Stimulated activated effector memory CD8-positive, alpha-beta T cell treated with anti-CD3 and anti-CD28 coated beads, Interleukin-12 subunit alpha, Interleukin-12 subunit beta, amount 100 ng/mL, for 72 hours (primary cell): ENCODE measurements at regions not wholly inside any gene's neighbourhood (a gene's known extent, or its start where the extent isn't known, plus 50 kb on each side); places are given as distances from the start of the nearest gene placed in this dataset.
"Not testable (repeated sequence)": the region's sequence is repeated elsewhere in the genome, so short reads cannot be mapped to it uniquely, and the experiment has no call there.

Experiments
- ATAC-seq: fragments of 150-1000 bp; cut with Tn5 transposase; 2 replicates; pipeline ENCODE4 v1.10.0; 2021
- DNase-seq, 2 donors: peaks; one replicate each; pipeline ENCODE4 v3.0.0; 2021 to 2022; ENCODE audit warnings: low spot score in 2 of 2
- H3K27ac Mint-ChIP-seq: one replicate; pipeline ENCODE4 v1.8.0; 2022; ENCODE audit warnings: mild to moderate bottlenecking, mixed read lengths
- H3K36me3 Mint-ChIP-seq: one replicate; pipeline ENCODE4 v1.8.0; 2022; ENCODE audit warnings: mild to moderate bottlenecking, mixed read lengths
- H3K4me1 Mint-ChIP-seq: one replicate; pipeline ENCODE4 v1.8.0; 2022; ENCODE audit warnings: mixed read lengths
- H3K4me3 Mint-ChIP-seq: one replicate; pipeline ENCODE4 v1.8.0; 2022; ENCODE audit warnings: mild to moderate bottlenecking, mixed read lengths
- H3K9me3 Mint-ChIP-seq: one replicate; pipeline ENCODE4 v1.8.0; 2022; ENCODE audit warnings: mixed read lengths

GRCh38 chr15:20211508-20211907, 330.1 kb downstream of the GOLGA6L6 start:
- not testable (repeated sequence) for H3K4me1 Mint-ChIP-seq, H3K36me3 Mint-ChIP-seq, DNase-seq, H3K9me3 Mint-ChIP-seq, H3K4me3 Mint-ChIP-seq, H3K27ac Mint-ChIP-seq, ATAC-seq

GRCh38 chr15:20209973-20210372, 331.6 kb downstream of the GOLGA6L6 start:
- DNase-seq, H3K27ac Mint-ChIP-seq, H3K4me3 Mint-ChIP-seq, H3K4me1 Mint-ChIP-seq, ATAC-seq, H3K36me3 Mint-ChIP-seq, H3K9me3 Mint-ChIP-seq: not testable (repeated sequence)

GRCh38 chr15:20207607-20208006, 334.0 kb downstream of the GOLGA6L6 start:
- not testable (repeated sequence) for H3K4me1 Mint-ChIP-seq, H3K36me3 Mint-ChIP-seq, H3K4me3 Mint-ChIP-seq, H3K9me3 Mint-ChIP-seq, H3K27ac Mint-ChIP-seq, DNase-seq
- ATAC-seq, result peak; percentile 27

- not testable (repeated sequence) for H3K4me3 Mint-ChIP-seq, H3K27ac Mint-ChIP-seq, ATAC-seq, H3K36me3 Mint-ChIP-seq, H3K9me3 Mint-ChIP-seq, DNase-seq, H3K4me1 Mint-ChIP-seq
Measured at GRCh38 chr15:20207198-20207597, 334.4 kb downstream of the GOLGA6L6 start.

- not testable (repeated sequence) for H3K27ac Mint-ChIP-seq, H3K4me3 Mint-ChIP-seq, H3K9me3 Mint-ChIP-seq, DNase-seq, H3K36me3 Mint-ChIP-seq, H3K4me1 Mint-ChIP-seq
- peak; percentile 65 for ATAC-seq
Measured at GRCh38 chr15:20204177-20204866, 337.3 kb downstream of the GOLGA6L6 start.

- not testable (repeated sequence) for H3K4me3 Mint-ChIP-seq, H3K4me1 Mint-ChIP-seq, H3K36me3 Mint-ChIP-seq, H3K27ac Mint-ChIP-seq, H3K9me3 Mint-ChIP-seq, DNase-seq, ATAC-seq
Measured at GRCh38 chr15:20203649-20204150, 337.9 kb downstream of the GOLGA6L6 start.

- not testable (repeated sequence) for H3K27ac Mint-ChIP-seq, H3K4me3 Mint-ChIP-seq, H3K4me1 Mint-ChIP-seq, H3K9me3 Mint-ChIP-seq, DNase-seq, H3K36me3 Mint-ChIP-seq, ATAC-seq
Measured at GRCh38 chr15:20194591-20195198, 346.9 kb downstream of the GOLGA6L6 start.

GRCh38 chr15:20192982-20193929, 348.3 kb downstream of the GOLGA6L6 start:
- H3K4me1 Mint-ChIP-seq, H3K4me3 Mint-ChIP-seq, H3K9me3 Mint-ChIP-seq, H3K27ac Mint-ChIP-seq, H3K36me3 Mint-ChIP-seq: not testable (repeated sequence)
- DNase-seq (peak; percentile 53 to 68), ATAC-seq (peak; percentile 85)

GRCh38 chr15:20191508-20192125, 350.0 kb downstream of the GOLGA6L6 start:
- H3K4me3 Mint-ChIP-seq, H3K4me1 Mint-ChIP-seq, H3K27ac Mint-ChIP-seq, DNase-seq, ATAC-seq, H3K9me3 Mint-ChIP-seq, H3K36me3 Mint-ChIP-seq: not testable (repeated sequence)

GRCh38 chr15:20188611-20189010, 353.0 kb downstream of the GOLGA6L6 start:
- DNase-seq, H3K36me3 Mint-ChIP-seq, H3K4me3 Mint-ChIP-seq, H3K27ac Mint-ChIP-seq, H3K4me1 Mint-ChIP-seq, H3K9me3 Mint-ChIP-seq: not testable (repeated sequence)
- peak; percentile 44 for ATAC-seq

- not testable (repeated sequence) for H3K36me3 Mint-ChIP-seq
Measured at GRCh38 chr15:20187370-20188355, 353.9 kb downstream of the GOLGA6L6 start.

GRCh38 chr15:20184879-20185278, 356.7 kb downstream of the GOLGA6L6 start:
- not testable (repeated sequence) for H3K27ac Mint-ChIP-seq, H3K9me3 Mint-ChIP-seq, H3K4me1 Mint-ChIP-seq, DNase-seq, H3K4me3 Mint-ChIP-seq, ATAC-seq, H3K36me3 Mint-ChIP-seq

More at GRCh38 chr15:20187370-20188355, 353.9 kb downstream of the GOLGA6L6 start:
- ATAC-seq, result peak; percentile 45
- H3K4me3 Mint-ChIP-seq, H3K4me1 Mint-ChIP-seq, H3K27ac Mint-ChIP-seq, H3K9me3 Mint-ChIP-seq, DNase-seq: not testable (repeated sequence)

GRCh38 chr15:20168221-20168620, 373.4 kb downstream of the GOLGA6L6 start:
- ATAC-seq, H3K36me3 Mint-ChIP-seq, H3K27ac Mint-ChIP-seq, H3K4me1 Mint-ChIP-seq, H3K9me3 Mint-ChIP-seq, H3K4me3 Mint-ChIP-seq, DNase-seq: not testable (repeated sequence)

GRCh38 chr15:20153528-20153927, 388.1 kb downstream of the GOLGA6L6 start:
- not testable (repeated sequence) for H3K27ac Mint-ChIP-seq, DNase-seq, H3K9me3 Mint-ChIP-seq, H3K4me1 Mint-ChIP-seq, ATAC-seq, H3K36me3 Mint-ChIP-seq, H3K4me3 Mint-ChIP-seq
